PC-3 (cell line): ENCODE measurements at regions not wholly inside any gene's neighbourhood (a gene's known extent, or its start where the extent isn't known, plus 50 kb on each side); places are given as distances from the start of the nearest gene placed in this dataset.
A peak's percentile ranks its signal among the peaks of the same experiment; 100 is the strongest.
"Not testable (repeated sequence)": the region's sequence is repeated elsewhere in the genome, so short reads cannot be mapped to it uniquely, and the experiment has no call there.

Source experiments
- ATAC-seq: fragments of 200-7000 bp; cut with Tn5 transposase; 2 replicates; pipeline ENCODE4 v1.9.1; 2020; ENCODE audit warnings: mild to moderate bottlenecking, moderate library complexity
- BruUV-seq: library from RNA; stranded (reverse); fragments of 400-500 nt; replicated peaks from 2 replicates; lab custom pipeline; 2021; lab: Mats Ljungman, UMichigan
- CTCF ChIA-PET: fragments of 300-600 bp; sonication (Branson Sonifier 250); formaldehyde crosslinking; loops from one replicate; lab custom pipeline; 2022; ENCODE audit warnings: antibody characterized with exemption; lab: Charles Lee
- POLR2A ChIA-PET: fragments of 300-600 bp; sonication (Branson Sonifier 250); formaldehyde crosslinking; loops from one replicate; lab custom pipeline; 2022; ENCODE audit warnings: antibody characterized with exemption; ENCODE audit not compliant: unreplicated experiment; lab: Charles Lee
- DNase-seq: peaks from one replicate; pipeline ENCODE4 v3.0.0-alpha.2; 2015
- H2AFZ ChIP-seq: fragments of 300-600 bp; sonication (generic); 2 replicates; pipeline ENCODE4 v1.6.0; 2016; ENCODE audit warnings: antibody characterized with exemption, low read length
- H3F3A ChIP-seq: fragments of 300-600 bp; sonication (generic); one replicate; pipeline ENCODE4 v1.6.0; 2017; ENCODE audit warnings: antibody characterized with exemption, low read length, control low read depth, mild to moderate bottlenecking; ENCODE audit not compliant: unreplicated experiment
- H3K27ac ChIP-seq: fragments of 300-600 bp; sonication (generic); 2 replicates; pipeline ENCODE4 v1.5.1; 2016; ENCODE audit warnings: mild to moderate bottlenecking, low read length
- H3K27me3 ChIP-seq: fragments of 300-600 bp; sonication (generic); 2 replicates; pipeline ENCODE4 v1.6.1; 2016; ENCODE audit warnings: low read length, mixed read lengths
- H3K36me3 ChIP-seq: fragments of 300-600 bp; sonication (generic); 2 replicates; pipeline ENCODE4 v1.6.1; 2016; ENCODE audit warnings: low read depth, mixed run types, low read length, mixed read lengths
- H3K4me1 ChIP-seq: fragments of 300-600 bp; sonication (generic); 2 replicates; pipeline ENCODE4 v1.5.1; 2016; ENCODE audit warnings: low read length; ENCODE audit not compliant: insufficient read depth
- H3K4me2 ChIP-seq: fragments of 300-600 bp; sonication (generic); 2 replicates; pipeline ENCODE4 v1.6.0; 2016; ENCODE audit warnings: low read length
- H3K4me3 ChIP-seq: fragments of 300-600 bp; sonication (generic); 2 replicates; pipeline ENCODE4 v1.5.1; 2016; ENCODE audit warnings: mild to moderate bottlenecking, low read length, mixed read lengths
- H3K79me2 ChIP-seq: fragments of 300-600 bp; sonication (generic); 2 replicates; pipeline ENCODE4 v1.6.1; 2017; ENCODE audit warnings: low read length, mixed read lengths
- H3K9ac ChIP-seq: fragments of 300-600 bp; sonication (generic); 2 replicates; pipeline ENCODE4 v1.6.0; 2016; ENCODE audit warnings: mild to moderate bottlenecking, low read length
- H3K9me2 ChIP-seq: fragments of 300-600 bp; sonication (generic); replicated peaks from 2 replicates; pipeline ENCODE4 v1.6.1; 2016; ENCODE audit warnings: mixed run types, low read length, mixed read lengths
- H3K9me3 ChIP-seq: fragments of 300-600 bp; sonication (generic); 2 replicates; pipeline ENCODE4 v1.6.1; 2016; ENCODE audit warnings: low read length, mixed read lengths
- H4K20me1 ChIP-seq: fragments of 300-600 bp; sonication (generic); 2 replicates; pipeline ENCODE4 v1.6.1; 2016; ENCODE audit warnings: low read length, mixed read lengths
- EZH2 ChIP-seq: fragments of 300-600 bp; sonication (generic); IDR thresholded peaks from one replicate; pipeline ENCODE4 v1.6.1; 2017; ENCODE audit warnings: antibody characterized with exemption, mild to moderate bottlenecking, low read length; ENCODE audit not compliant: unreplicated experiment
- EZH2phosphoT487 ChIP-seq: fragments of 300-600 bp; sonication (generic); IDR thresholded peaks from 2 replicates; pipeline ENCODE4 v1.6.1; 2018; ENCODE audit warnings: mild to moderate bottlenecking, antibody characterized with exemption, low read length, borderline replicate concordance
- intact Hi-C: fragments of 100-400 bp; cut with micrococcal nuclease; formaldehyde crosslinking; loops from 2 replicates; pipeline ENCODE4 v1.9.0; 2023
- TF ChIP-seq, protein P1 (sequence below): fragments of 300-600 bp; sonication (generic); conservative IDR thresholded peaks from 2 replicates; pipeline ENCODE4 v1.5.1; 2017; ENCODE audit warnings: antibody characterized with exemption, low read depth, mild to moderate bottlenecking, low read length

DNA sequence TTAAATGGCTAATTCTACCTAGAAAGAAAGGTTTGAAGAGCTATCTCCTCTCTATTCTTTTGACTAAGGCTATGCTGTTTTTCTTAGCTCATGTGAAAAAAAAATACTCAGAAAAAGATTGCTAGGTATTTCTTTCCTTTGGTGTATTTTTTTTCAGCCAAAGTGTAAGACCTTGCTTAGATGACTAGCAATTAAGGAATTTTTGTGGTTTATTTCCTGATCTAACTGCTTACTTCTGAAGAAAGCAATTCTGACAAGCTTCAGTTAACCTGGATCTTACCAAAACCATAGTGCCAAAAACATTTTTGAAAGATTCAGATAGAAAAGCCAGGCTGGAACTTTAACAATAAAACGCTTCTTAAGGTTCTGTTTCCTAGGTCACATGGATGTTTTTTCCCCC is 315.6 kb downstream of the SOX2 start:
- Histone ChIP-seq H3F3A (no peaks in the 10 kb centered on the region), H3K4me2 (no peak overlapping the region), H3K27ac (no peak overlapping the region), H3K4me3 (no peak overlapping the region), H3K9me3 (no peaks in the 10 kb centered on the region), H3K9me2 (no peaks in the 10 kb centered on the region), H3K9ac (no peak overlapping the region), H2AFZ (no peak overlapping the region), H3K4me1 (no peaks in the 10 kb centered on the region), H3K79me2 (no peaks in the 10 kb centered on the region), H3K27me3 (peaks cover 39% of the 10 kb centered on the region), H4K20me1 (no peaks in the 10 kb centered on the region), H3K36me3 (no peaks in the 10 kb centered on the region)
- ATAC-seq: no peak
- TF ChIP-seq EZH2 (no peak), EZH2phosphoT487 (no peak)
- TF ChIP-seq, protein P1, sequence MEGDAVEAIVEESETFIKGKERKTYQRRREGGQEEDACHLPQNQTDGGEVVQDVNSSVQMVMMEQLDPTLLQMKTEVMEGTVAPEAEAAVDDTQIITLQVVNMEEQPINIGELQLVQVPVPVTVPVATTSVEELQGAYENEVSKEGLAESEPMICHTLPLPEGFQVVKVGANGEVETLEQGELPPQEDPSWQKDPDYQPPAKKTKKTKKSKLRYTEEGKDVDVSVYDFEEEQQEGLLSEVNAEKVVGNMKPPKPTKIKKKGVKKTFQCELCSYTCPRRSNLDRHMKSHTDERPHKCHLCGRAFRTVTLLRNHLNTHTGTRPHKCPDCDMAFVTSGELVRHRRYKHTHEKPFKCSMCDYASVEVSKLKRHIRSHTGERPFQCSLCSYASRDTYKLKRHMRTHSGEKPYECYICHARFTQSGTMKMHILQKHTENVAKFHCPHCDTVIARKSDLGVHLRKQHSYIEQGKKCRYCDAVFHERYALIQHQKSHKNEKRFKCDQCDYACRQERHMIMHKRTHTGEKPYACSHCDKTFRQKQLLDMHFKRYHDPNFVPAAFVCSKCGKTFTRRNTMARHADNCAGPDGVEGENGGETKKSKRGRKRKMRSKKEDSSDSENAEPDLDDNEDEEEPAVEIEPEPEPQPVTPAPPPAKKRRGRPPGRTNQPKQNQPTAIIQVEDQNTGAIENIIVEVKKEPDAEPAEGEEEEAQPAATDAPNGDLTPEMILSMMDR: no peak
- ChIA-PET POLR2A (no interaction called here), CTCF (no interaction called here)
- no TSS peak for BruUV-seq
- intact Hi-C loops: no loop called here
- DNase-seq: peak; percentile 27

DNA sequence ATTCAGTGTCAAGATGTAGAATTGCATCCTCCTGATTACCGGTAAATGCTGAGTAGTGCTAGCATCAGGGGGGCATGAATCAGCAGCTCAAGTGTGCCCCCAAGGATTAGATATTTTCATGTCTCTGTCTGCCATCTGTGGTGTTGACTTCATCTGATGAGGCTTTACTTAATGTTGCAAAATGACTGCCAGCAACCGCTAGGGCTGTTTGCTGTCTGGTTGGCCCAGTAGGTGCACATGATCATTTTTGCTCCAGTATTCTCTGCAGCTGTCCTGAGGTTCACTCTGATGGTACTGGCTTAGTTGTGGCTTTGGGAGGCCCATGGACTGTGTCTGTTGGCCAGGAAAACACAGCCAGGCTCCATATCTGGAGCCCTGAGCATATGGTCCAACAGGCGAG is 316.4 kb downstream of the SOX2 start:
- Histone ChIP-seq H2AFZ (no peak overlapping the region), H3K9me2 (no peaks in the 10 kb centered on the region), H3K79me2 (no peaks in the 10 kb centered on the region), H4K20me1 (no peaks in the 10 kb centered on the region), H3K4me2 (no peak overlapping the region), H3K4me3 (no peak overlapping the region), H3K27ac (no peak overlapping the region), H3K9ac (no peak overlapping the region), H3K36me3 (no peaks in the 10 kb centered on the region), H3F3A (no peaks in the 10 kb centered on the region), H3K4me1 (no peaks in the 10 kb centered on the region), H3K27me3 (peaks cover 41% of the 10 kb centered on the region), H3K9me3 (no peaks in the 10 kb centered on the region)
- BruUV-seq: no TSS peak
- DNase-seq (no peak), ATAC-seq (no peak)
- CTCF ChIA-PET: no interaction called here
- POLR2A ChIA-PET: no interaction called here
- intact Hi-C loops: no loop called here
- TF ChIP-seq, protein P1: no peak
- no peak for TF ChIP-seq EZH2
- TF ChIP-seq EZH2phosphoT487: no peak

DNA sequence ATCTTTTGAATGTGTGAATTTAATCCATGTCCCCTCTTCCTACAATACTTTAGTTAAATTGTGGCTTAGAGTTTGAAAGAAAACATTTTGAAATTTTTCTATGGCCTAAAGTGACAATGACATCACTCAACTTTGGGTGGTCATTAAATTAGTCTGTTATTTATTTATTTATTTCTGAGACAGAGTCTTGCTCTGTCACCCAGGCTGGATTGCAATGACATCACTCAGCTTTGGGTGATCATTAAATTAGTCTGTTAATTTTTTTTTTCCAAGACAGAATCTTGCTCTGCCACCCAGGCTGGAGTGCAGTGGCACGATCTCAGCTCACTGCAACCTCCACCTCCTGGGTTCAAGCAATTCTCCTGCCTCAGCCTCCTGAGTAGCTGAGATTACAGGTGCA is 322.5 kb downstream of the SOX2 start:
- H3K36me3 ChIP-seq, intact Hi-C loops, CTCF ChIA-PET, ATAC-seq, H3K9me2 ChIP-seq, H3F3A ChIP-seq, DNase-seq, H3K9ac ChIP-seq, H3K79me2 ChIP-seq, BruUV-seq, H3K4me3 ChIP-seq, H3K27ac ChIP-seq, H3K9me3 ChIP-seq, H4K20me1 ChIP-seq, H3K4me2 ChIP-seq, POLR2A ChIA-PET, H2AFZ ChIP-seq, H3K4me1 ChIP-seq: not testable (repeated sequence)
- peaks cover 50% of the 10 kb centered on the region for H3K27me3 ChIP-seq
